ENCODE measurements at regions not wholly inside any gene's neighbourhood (a gene's known extent, or its start where the extent isn't known, plus 50 kb on each side); places are given as distances from the start of the nearest gene placed in this dataset.

DNA sequence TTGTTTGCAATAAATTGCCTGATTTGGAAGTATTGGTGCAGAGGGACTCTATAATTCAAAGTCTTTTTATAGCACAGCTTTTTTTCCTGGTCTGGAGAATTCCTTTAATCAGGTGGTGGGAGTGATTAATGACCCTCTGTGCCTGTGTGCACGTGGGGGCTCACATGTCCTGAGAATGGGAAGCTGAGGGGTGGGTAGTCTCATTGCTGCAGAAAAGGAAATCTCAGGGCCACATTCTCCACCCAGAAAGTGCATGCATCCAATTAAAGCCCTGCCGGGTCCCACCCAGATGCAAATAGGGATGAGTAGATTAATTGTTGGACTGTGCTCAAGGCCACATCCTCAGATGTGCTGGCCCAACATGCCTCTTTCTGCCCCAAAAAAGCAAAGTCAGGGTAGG, 324.7 kb downstream of the CXCL12 start:
- H3K27me3 Mint-ChIP-seq = peaks cover 14% of the 10 kb centered on the region
- no peak for ATAC-seq (replicated peaks)
- no peaks in the 10 kb centered on the region for H3K4me1 Mint-ChIP-seq
- H3K36me3 Mint-ChIP-seq (ENCODE audit: low read depth) = no peaks in the 10 kb centered on the region
- no peaks in the 10 kb centered on the region for H3K9me3 Mint-ChIP-seq
- H3K4me3 Mint-ChIP-seq = no peak overlapping the region
- H3K27ac Mint-ChIP-seq = no peak overlapping the region

DNA sequence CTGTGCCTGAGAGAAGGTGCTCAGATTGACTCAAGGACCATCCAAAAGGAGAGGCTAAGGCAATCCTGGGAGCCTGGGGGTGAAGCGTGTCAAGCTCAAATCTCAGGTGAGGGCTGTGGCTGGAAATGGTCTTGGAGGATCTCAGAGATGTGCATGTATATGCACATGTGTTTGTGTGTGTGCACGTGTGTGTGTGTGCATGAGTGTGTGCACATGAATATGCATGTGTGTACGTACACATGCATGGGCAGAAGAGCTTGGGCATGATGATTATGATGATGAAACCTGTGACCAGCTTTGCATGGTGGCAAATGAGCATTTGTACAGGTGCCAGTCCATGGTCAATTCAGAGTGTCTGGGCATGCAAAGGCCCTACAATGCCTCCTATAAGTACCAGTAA, 326.6 kb downstream of the CXCL12 start:
- ATAC-seq (replicated peaks) = no peak
- H3K4me1 Mint-ChIP-seq = no peaks in the 10 kb centered on the region
- H3K27ac Mint-ChIP-seq = no peak overlapping the region
- no peaks in the 10 kb centered on the region for H3K36me3 Mint-ChIP-seq (ENCODE audit: low read depth)
- H3K4me3 Mint-ChIP-seq = no peak overlapping the region
- no peaks in the 10 kb centered on the region for H3K9me3 Mint-ChIP-seq
- peaks cover 18% of the 10 kb centered on the region for H3K27me3 Mint-ChIP-seq

DNA sequence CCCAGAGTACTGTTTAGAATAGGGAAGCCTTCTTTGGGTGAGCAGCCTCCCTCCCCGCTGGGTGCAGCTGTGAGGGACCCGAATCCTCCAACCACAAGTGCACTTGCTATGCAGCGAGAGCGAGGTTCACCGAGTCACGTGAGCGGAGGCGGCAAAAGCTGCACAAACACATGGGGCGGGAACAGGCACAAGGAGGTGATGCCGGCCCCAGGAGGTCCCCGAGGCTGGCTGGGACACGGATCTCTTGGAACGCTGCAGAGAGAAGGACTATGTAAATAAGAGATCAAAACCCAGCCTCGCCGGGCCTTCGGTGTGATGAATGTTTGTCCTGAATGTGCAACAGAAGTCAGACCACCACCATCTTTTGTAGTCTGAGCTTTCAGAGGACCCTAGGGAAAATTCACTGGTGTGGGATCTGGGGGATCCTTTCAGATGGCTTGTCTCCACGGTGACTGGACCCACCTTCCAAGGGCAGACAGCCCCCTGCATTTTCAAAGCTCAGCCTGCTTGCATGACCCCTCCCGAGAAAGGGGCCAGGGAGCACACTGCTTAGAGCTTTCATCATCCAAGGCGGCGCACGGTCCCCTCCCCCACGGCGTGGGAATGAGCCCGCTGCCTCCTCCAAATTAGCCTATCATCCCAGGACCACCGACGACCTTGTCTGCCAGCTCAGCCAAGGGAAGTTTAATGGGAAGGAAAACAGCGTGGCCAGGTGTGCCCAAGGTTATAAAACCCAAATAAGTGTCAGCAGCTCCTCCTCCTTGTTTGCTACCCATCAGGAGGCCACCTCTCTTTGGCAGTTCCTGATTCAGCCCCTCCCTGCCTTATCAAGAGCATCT, 327.7 kb downstream of the CXCL12 start:
- Mint-ChIP-seq H3K4me3 (no peak overlapping the region), H3K27ac (no peak overlapping the region), H3K9me3 (no peaks in the 10 kb centered on the region), H3K4me1 (no peaks in the 10 kb centered on the region), H3K36me3 (ENCODE audit: low read depth) (no peaks in the 10 kb centered on the region), H3K27me3 (peaks cover 24% of the 10 kb centered on the region)
- ATAC-seq (replicated peaks) = no peak

DNA sequence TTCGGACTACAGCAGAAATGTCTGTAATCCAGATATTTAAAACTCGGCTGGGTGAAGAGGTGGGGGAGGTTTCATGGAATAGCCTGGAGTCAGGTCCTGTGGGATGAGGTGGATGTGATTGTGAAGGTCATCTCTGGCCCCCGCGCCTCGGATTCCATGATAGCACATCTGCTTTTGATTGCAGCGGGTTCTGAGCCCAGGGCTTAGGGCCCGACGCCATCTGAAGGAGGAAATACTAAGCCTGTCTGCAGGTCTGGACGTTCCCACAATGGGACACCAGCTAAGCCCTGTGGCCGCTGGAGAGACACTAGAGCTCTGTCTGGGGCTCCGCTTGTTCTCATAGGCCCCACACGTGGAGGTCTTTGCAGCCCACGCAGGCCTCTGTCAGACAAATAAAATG, 328.7 kb downstream of the CXCL12 start:
- no peaks in the 10 kb centered on the region for H3K9me3 Mint-ChIP-seq
- H3K4me3 Mint-ChIP-seq = no peak overlapping the region
- no peaks in the 10 kb centered on the region for H3K4me1 Mint-ChIP-seq
- peaks cover 24% of the 10 kb centered on the region for H3K27me3 Mint-ChIP-seq
- no peaks in the 10 kb centered on the region for H3K36me3 Mint-ChIP-seq (ENCODE audit: low read depth)
- ATAC-seq (replicated peaks) = no peak
- no peak overlapping the region for H3K27ac Mint-ChIP-seq

DNA sequence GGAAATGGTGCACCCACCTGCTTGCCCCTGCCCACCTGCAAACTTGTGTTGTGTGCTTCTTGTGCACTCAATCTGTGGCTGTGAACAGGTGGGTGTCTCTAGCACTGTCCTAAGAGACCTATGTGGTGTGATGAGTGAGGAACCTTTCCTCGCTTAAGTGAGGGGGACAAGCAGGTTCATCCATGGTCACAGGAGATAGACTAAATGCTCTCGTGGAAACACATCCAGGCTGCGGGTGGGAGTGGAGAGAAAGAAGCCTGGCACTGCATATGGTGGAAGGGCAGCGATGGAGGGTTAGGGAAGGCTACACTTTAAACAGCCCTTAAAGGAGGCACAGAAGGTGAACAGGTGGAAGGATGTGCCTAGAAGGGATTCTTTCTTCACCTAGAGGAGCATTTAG, 330.9 kb downstream of the CXCL12 start:
- Mint-ChIP-seq H3K27me3 (peaks cover 28% of the 10 kb centered on the region), H3K27ac (no peak overlapping the region), H3K4me1 (no peaks in the 10 kb centered on the region), H3K36me3 (ENCODE audit: low read depth) (no peaks in the 10 kb centered on the region), H3K4me3 (no peak overlapping the region), H3K9me3 (no peaks in the 10 kb centered on the region)
- no peak for ATAC-seq (replicated peaks)

- H3K27ac Mint-ChIP-seq = no peak overlapping the region
- H3K9me3 Mint-ChIP-seq = no peaks in the 10 kb centered on the region
- no peaks in the 10 kb centered on the region for H3K4me1 Mint-ChIP-seq
- H3K27me3 Mint-ChIP-seq = peaks cover 23% of the 10 kb centered on the region
- H3K4me3 Mint-ChIP-seq = no peak overlapping the region
- H3K36me3 Mint-ChIP-seq (ENCODE audit: low read depth) = no peaks in the 10 kb centered on the region
- no peak for ATAC-seq (replicated peaks)
Measured at GRCh38 chr10:44053391-44053790, 331.5 kb downstream of the CXCL12 start.

GRCh38 chr10:44051584-44052385, 333.1 kb downstream of the CXCL12 start:
- no peak for ATAC-seq (replicated peaks)
- no peaks in the 10 kb centered on the region for H3K36me3 Mint-ChIP-seq (ENCODE audit: low read depth)
- H3K4me3 Mint-ChIP-seq = no peak overlapping the region
- H3K9me3 Mint-ChIP-seq = no peaks in the 10 kb centered on the region
- no peak overlapping the region for H3K27ac Mint-ChIP-seq
- H3K27me3 Mint-ChIP-seq = peaks cover 31% of the 10 kb centered on the region
- H3K4me1 Mint-ChIP-seq = no peaks in the 10 kb centered on the region

DNA sequence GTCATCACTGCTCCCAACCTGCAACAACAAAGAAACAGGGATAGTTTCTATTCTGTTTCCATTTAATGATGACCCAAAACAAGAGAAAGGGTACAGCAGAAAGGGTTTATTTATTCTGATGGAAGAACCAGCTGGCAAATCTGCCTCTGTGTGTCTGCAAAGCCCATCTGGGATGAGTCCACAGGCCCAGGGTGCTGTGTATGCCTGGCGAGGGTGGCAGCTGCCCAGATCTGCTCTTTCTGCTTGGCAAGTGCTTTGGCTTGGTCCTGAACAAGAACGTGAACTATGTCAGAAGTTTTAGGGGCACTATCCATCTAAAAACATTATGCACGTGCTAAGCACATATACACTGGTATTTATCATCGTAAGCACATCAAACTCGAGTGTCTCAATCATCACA, 333.8 kb downstream of the CXCL12 start:
- Mint-ChIP-seq H3K36me3 (ENCODE audit: low read depth) (no peaks in the 10 kb centered on the region), H3K4me3 (no peak overlapping the region), H3K27ac (no peak overlapping the region), H3K9me3 (no peaks in the 10 kb centered on the region), H3K4me1 (no peaks in the 10 kb centered on the region), H3K27me3 (peaks cover 33% of the 10 kb centered on the region)
- ATAC-seq (replicated peaks) = no peak

GRCh38 chr10:44049301-44050015, 335.4 kb downstream of the CXCL12 start:
- Mint-ChIP-seq H3K27me3 (peaks cover 31% of the 10 kb centered on the region), H3K36me3 (ENCODE audit: low read depth) (no peaks in the 10 kb centered on the region), H3K27ac (no peak overlapping the region), H3K9me3 (no peaks in the 10 kb centered on the region), H3K4me3 (no peak overlapping the region), H3K4me1 (no peaks in the 10 kb centered on the region)
- ATAC-seq (replicated peaks) = no peak

DNA sequence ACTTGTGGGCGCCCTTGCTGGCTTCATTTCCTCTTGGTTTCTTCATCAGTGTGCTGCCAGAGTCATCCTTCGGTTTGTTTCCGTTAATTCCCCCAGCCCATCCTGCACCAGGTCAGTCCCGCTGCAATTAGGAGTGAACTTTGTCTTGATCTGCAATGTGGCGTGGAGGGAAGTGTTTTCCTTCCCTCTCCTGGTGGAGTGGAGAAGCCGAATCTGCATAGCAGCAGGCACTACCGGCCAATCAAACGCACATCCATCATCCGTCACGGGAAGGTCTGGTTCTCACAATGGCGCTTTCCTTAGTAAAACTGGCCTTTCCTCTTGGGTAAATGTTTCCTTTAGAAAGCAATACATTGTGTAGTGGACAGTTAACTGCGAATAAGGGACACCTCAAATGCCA, 337.5 kb downstream of the CXCL12 start:
- no peaks in the 10 kb centered on the region for H3K4me1 Mint-ChIP-seq
- no peak overlapping the region for H3K27ac Mint-ChIP-seq
- peaks cover 23% of the 10 kb centered on the region for H3K27me3 Mint-ChIP-seq
- no peaks in the 10 kb centered on the region for H3K36me3 Mint-ChIP-seq (ENCODE audit: low read depth)
- H3K9me3 Mint-ChIP-seq = no peaks in the 10 kb centered on the region
- no peak for ATAC-seq (replicated peaks)
- H3K4me3 Mint-ChIP-seq = no peak overlapping the region

GRCh38 chr10:44046605-44047004, 338.3 kb downstream of the CXCL12 start:
- no peaks in the 10 kb centered on the region for H3K4me1 Mint-ChIP-seq
- no peak overlapping the region for H3K4me3 Mint-ChIP-seq
- no peak overlapping the region for H3K27ac Mint-ChIP-seq
- H3K27me3 Mint-ChIP-seq = peaks cover 21% of the 10 kb centered on the region
- ATAC-seq (replicated peaks) = no peak
- no peaks in the 10 kb centered on the region for H3K9me3 Mint-ChIP-seq
- no peaks in the 10 kb centered on the region for H3K36me3 Mint-ChIP-seq (ENCODE audit: low read depth)

- Mint-ChIP-seq H3K4me1 (no peaks in the 10 kb centered on the region), H3K4me3 (no peak overlapping the region), H3K9me3 (no peaks in the 10 kb centered on the region), H3K27ac (no peak overlapping the region), H3K36me3 (ENCODE audit: low read depth) (no peaks in the 10 kb centered on the region), H3K27me3 (peaks cover 16% of the 10 kb centered on the region)
- no peak for ATAC-seq (replicated peaks)
Measured at GRCh38 chr10:44045020-44045419, 339.9 kb downstream of the CXCL12 start.

- Mint-ChIP-seq H3K4me3 (no peak overlapping the region), H3K27me3 (peaks cover 17% of the 10 kb centered on the region), H3K27ac (no peak overlapping the region), H3K9me3 (no peaks in the 10 kb centered on the region), H3K36me3 (ENCODE audit: low read depth) (no peaks in the 10 kb centered on the region), H3K4me1 (no peaks in the 10 kb centered on the region)
- ATAC-seq (replicated peaks) = no peak
Measured at GRCh38 chr10:44044549-44044948, 340.3 kb downstream of the CXCL12 start.

DNA sequence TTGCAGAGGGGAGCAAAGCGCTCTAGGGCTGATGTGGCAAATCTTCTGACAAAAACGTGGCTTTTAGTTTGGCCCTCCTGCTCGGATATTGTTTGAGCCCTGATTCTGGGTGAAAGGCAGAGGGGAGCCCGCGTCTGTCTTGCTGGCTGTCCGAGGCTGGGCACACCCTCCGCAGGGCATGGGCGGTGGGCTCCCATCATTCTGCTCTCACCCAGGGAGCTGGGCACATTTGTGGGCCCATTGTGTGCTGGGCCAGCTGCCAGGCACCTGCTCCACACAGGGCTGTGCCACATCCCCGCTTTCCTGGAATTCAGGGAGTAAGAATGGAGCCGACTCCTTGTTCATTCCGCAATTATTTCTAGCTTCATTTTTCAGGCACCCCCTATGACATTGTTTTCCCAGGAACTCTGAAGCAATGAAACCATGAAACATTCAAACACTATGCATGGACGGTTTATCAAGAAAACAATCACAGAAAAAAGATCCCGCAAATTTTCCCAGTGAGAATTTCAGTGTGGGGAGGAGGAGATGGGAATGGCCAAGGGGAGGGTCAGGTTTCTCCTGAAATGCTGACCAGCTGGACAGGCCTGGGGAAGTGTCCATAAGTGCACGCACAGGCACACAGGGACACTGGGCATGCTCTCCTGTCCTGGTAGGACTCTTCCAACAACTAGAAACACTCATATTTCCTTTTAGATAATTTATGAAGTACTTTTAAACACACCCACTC, 341.1 kb downstream of the CXCL12 start:
- ATAC-seq (replicated peaks) = no peak
- Mint-ChIP-seq H3K27ac (no peak overlapping the region), H3K9me3 (no peaks in the 10 kb centered on the region), H3K36me3 (ENCODE audit: low read depth) (no peaks in the 10 kb centered on the region), H3K27me3 (peaks cover 17% of the 10 kb centered on the region), H3K4me1 (no peaks in the 10 kb centered on the region), H3K4me3 (no peak overlapping the region)

Data from activated T-helper 17 cell treated with anti-CD3 and anti-CD28 coated beads, Interleukin-2, amount 50 U/mL, for 72 hours (primary cell).